GM21825 (cell line): ENCODE measurements at regions not wholly inside any gene's neighbourhood (a gene's known extent, or its start where the extent isn't known, plus 50 kb on each side); places are given as distances from the start of the nearest gene placed in this dataset.

Source experiments
- ATAC-seq: cut with Tn5 transposase; IDR thresholded peaks from one replicate; pipeline ENCODE4 v1.9.1; 2021; ENCODE audit warnings: mild to moderate bottlenecking, moderate library complexity; ENCODE audit not compliant: unreplicated experiment

- ATAC-seq = no peak
Observed at GRCh38 chr1:105294838-105295237, 1545.1 kb downstream of the AMY1C start.

- ATAC-seq = no peak
Observed at GRCh38 chr1:105310063-105310462, 1560.4 kb downstream of the AMY1C start.

GRCh38 chr1:105317976-105318375, 1568.3 kb downstream of the AMY1C start:
- ATAC-seq = no peak

- ATAC-seq = no peak
Observed at GRCh38 chr1:105326886-105327285, 1577.2 kb downstream of the AMY1C start.

- ATAC-seq = no peak
Observed at GRCh38 chr1:105337420-105337819, 1587.7 kb downstream of the AMY1C start.

GRCh38 chr1:105343317-105343716, 1593.6 kb downstream of the AMY1C start:
- no peak for ATAC-seq

- ATAC-seq = no peak
Observed at GRCh38 chr1:105359457-105359856, 1609.8 kb downstream of the AMY1C start.

GRCh38 chr1:105362438-105362837, 1612.7 kb downstream of the AMY1C start:
- ATAC-seq = no peak

GRCh38 chr1:105368446-105368845, 1618.7 kb downstream of the AMY1C start:
- ATAC-seq = no peak

- no peak for ATAC-seq
Observed at GRCh38 chr1:105373681-105374080, 1624.0 kb downstream of the AMY1C start.

GRCh38 chr1:105386489-105386888, 1636.8 kb downstream of the AMY1C start:
- no peak for ATAC-seq

GRCh38 chr1:105396001-105396400, 1646.3 kb downstream of the AMY1C start:
- ATAC-seq = no peak

- ATAC-seq = no peak
Observed at GRCh38 chr1:105398909-105399308, 1649.2 kb downstream of the AMY1C start.

GRCh38 chr1:105399716-105400115, 1650.0 kb downstream of the AMY1C start:
- no peak for ATAC-seq

- ATAC-seq = no peak
Observed at GRCh38 chr1:105416261-105416660, 1640.2 kb upstream of the PRMT6 start.

- no peak for ATAC-seq
Observed at GRCh38 chr1:105419030-105419429, 1637.4 kb upstream of the PRMT6 start.

- no peak for ATAC-seq
Observed at GRCh38 chr1:105427543-105427942, 1628.9 kb upstream of the PRMT6 start.

- ATAC-seq = no peak
Observed at GRCh38 chr1:105436589-105437259, 1619.8 kb upstream of the PRMT6 start.

GRCh38 chr1:105437847-105438246, 1618.6 kb upstream of the PRMT6 start:
- no peak for ATAC-seq

- no peak for ATAC-seq
Observed at GRCh38 chr1:105442901-105443300, 1613.6 kb upstream of the PRMT6 start.

- ATAC-seq = no peak
Observed at GRCh38 chr1:105459759-105460158, 1596.7 kb upstream of the PRMT6 start.

- ATAC-seq = no peak
Observed at GRCh38 chr1:105462308-105462707, 1594.2 kb upstream of the PRMT6 start.

GRCh38 chr1:105467549-105467948, 1588.9 kb upstream of the PRMT6 start:
- ATAC-seq = no peak
